Transverse colon (tissue), 4 donors: ENCODE measurements at regions not wholly inside any gene's neighbourhood (a gene's known extent, or its start where the extent isn't known, plus 50 kb on each side); places are given as distances from the start of the nearest gene placed in this dataset.
"Not testable (repeated sequence)": the region's sequence is repeated elsewhere in the genome, so short reads cannot be mapped to it uniquely, and the experiment has no call there.

ENCODE experiments used
- DNase-seq: peaks from one replicate; pipeline ENCODE4 v3.0.0-alpha.2; 2019
- H3K27ac ChIP-seq, 4 donors: fragments of 200-600 bp; sonication (generic); 2 replicates each; pipeline ENCODE4 v1.5.1; 2016 to 2018; ENCODE audit warnings: inconsistent platforms in 4 of 4
- H3K27me3 ChIP-seq: fragments of 200-600 bp; sonication (generic); 2 replicates; pipeline ENCODE4 v1.5.1; 2017; ENCODE audit warnings: inconsistent platforms
- H3K36me3 ChIP-seq, 4 donors: fragments of 200-600 bp; sonication (generic); 2 replicates each; pipeline ENCODE4 v1.5.1; 2017 to 2019; ENCODE audit warnings: inconsistent platforms in 4 of 4
- H3K4me1 ChIP-seq, 4 donors: fragments of 200-600 bp; sonication (generic); 2 replicates each; pipeline ENCODE4 v1.5.1; 2017 to 2020; ENCODE audit warnings: inconsistent platforms in 4 of 4
- H3K4me3 ChIP-seq, 4 donors: fragments of 200-600 bp; sonication (generic); 1 replicate in 1 of 4; 2 replicates in 3 of 4; pipeline versions ENCODE4 v1.5.1 to v1.6.1; 2017 to 2019; ENCODE audit warnings: inconsistent platforms in 4 of 4
- H3K9me3 ChIP-seq, 2 donors: fragments of 200-600 bp; sonication (generic); 2 replicates each; pipeline ENCODE4 v1.5.1; 2017 to 2019; ENCODE audit warnings: inconsistent platforms in 2 of 2
- CTCF ChIP-seq, 5 experiments: fragments of 200-600 bp in 3 of 5; fragments of 450-650 bp in 2 of 5; sonication (generic) in 3 of 5; IDR thresholded peaks; 1 replicate in 2 of 5; 2 replicates in 3 of 5; pipeline ENCODE4 v1.5.1; 2016 to 2017; ENCODE audit warnings: antibody characterized with exemption in 5 of 5, inconsistent platforms in 3 of 5, mild to moderate bottlenecking in 2 of 5, moderate library complexity in 1 of 5
- EP300 ChIP-seq: sonication (generic); formaldehyde crosslinking; IDR thresholded peaks from one replicate; pipeline ENCODE4 v1.6.1; 2017; ENCODE audit warnings: antibody characterized with exemption, low read depth
- POLR2A ChIP-seq: fragments of 450-650 bp; IDR thresholded peaks from one replicate; pipeline ENCODE4 v1.6.1; 2016; ENCODE audit warnings: antibody characterized with exemption, mild to moderate bottlenecking, moderate library complexity
- POLR2AphosphoS5 ChIP-seq, 3 donors: sonication (generic); formaldehyde crosslinking; IDR thresholded peaks; one replicate each; pipeline ENCODE4 v1.6.1; 2016; ENCODE audit warnings: antibody characterized with exemption in 3 of 3
- WGBS, 2 donors: methylation state at CpG; one replicate each; pipeline ENCODE4 v1.1.5; 2018; ENCODE audit warnings: low coverage in 1 of 2; 5-methylcytosine and 5-hydroxymethylcytosine counted together
- in situ Hi-C, 4 donors: fragments of 200-750 bp; cut with MboI; loops; one replicate each; pipeline versions ENCODE4 v1.15.0 to v1.15.1; 2017; ENCODE audit warnings: low sequenced_read_pairs in 3 of 4, low pct_ligation_motif_present in 1 of 4, low pct_unique_long_range_greater_than_20kb in 1 of 4
- intact Hi-C: fragments of 100-400 bp; cut with DNase I; formaldehyde crosslinking; loops from one replicate; pipeline ENCODE4 v1.15.1; 2023; ENCODE audit warnings: low total_unique reads

- no peak for DNase-seq
- no peak overlapping the region for H3K4me3 ChIP-seq
- H3K36me3 ChIP-seq: no peaks in the 10 kb centered on the region
- in situ Hi-C loops (no loop called here), intact Hi-C loops (no loop called here)
- peak overlapping the region in 3 of 4 donors; percentile 26 to 49 (median 47) for H3K27ac ChIP-seq
- H3K27me3 ChIP-seq: no peaks in the 10 kb centered on the region
- no peaks in the 10 kb centered on the region for H3K9me3 ChIP-seq
- peaks cover 3 to 15% (median 8%) of the 10 kb centered on the region in 4 donors for H3K4me1 ChIP-seq
- TF ChIP-seq POLR2A (no peak), CTCF (IDR thresholded peaks at IDR 0.05) (no peak), EP300 (no peak), POLR2AphosphoS5 (IDR thresholded peaks at IDR 0.05) (no peak)
- WGBS, 2 donors: 68 to 94% methylated on average over 3 to 7 of the region's 7 CpGs
Observed at GRCh38 chr1:94757931-94758330, 62.2 kb upstream of the SLC44A3 start.

GRCh38 chr1:94755675-94756074 is 64.5 kb upstream of the SLC44A3 start:
- H3K27me3 ChIP-seq: no peaks in the 10 kb centered on the region
- peak overlapping the region in 3 of 4 donors; percentile 1 to 30 (median 16) for H3K27ac ChIP-seq
- intact Hi-C loops: no loop called here
- WGBS, 2 donors: 59% methylated on average over 7 of the region's 7 CpGs; no CpG with 5 or more reads in 1 of the 2 donors
- no peak for DNase-seq
- no peaks in the 10 kb centered on the region for H3K9me3 ChIP-seq
- in situ Hi-C loops: no loop called here
- H3K4me3 ChIP-seq: no peak overlapping the region
- peaks cover 3 to 16% (median 8%) of the 10 kb centered on the region in 4 donors for H3K4me1 ChIP-seq
- no peaks in the 10 kb centered on the region for H3K36me3 ChIP-seq
- TF ChIP-seq CTCF (IDR thresholded peaks at IDR 0.05) (no peak), EP300 (no peak), POLR2A (no peak), POLR2AphosphoS5 (IDR thresholded peaks at IDR 0.05) (no peak)

GRCh38 chr1:94755016-94755415 is 65.1 kb upstream of the SLC44A3 start:
- 60 to 82% methylated on average over 3 of the region's 3 CpGs for WGBS, 2 donors
- H3K4me3 ChIP-seq, H3K36me3 ChIP-seq, DNase-seq, H3K9me3 ChIP-seq, H3K27me3 ChIP-seq, intact Hi-C loops, in situ Hi-C loops: not testable (repeated sequence)
- Histone ChIP-seq H3K27ac (peak overlapping the region in 3 of 4 donors; percentile 15 to 21 (median 16)), H3K4me1 (peaks cover 3 to 16% (median 8%) of the 10 kb centered on the region in 4 donors)

- in situ Hi-C loops: no loop called here
- TF ChIP-seq EP300 (no peak), POLR2A (no peak), CTCF (IDR thresholded peaks at IDR 0.05) (no peak), POLR2AphosphoS5 (IDR thresholded peaks at IDR 0.05) (no peak)
- Histone ChIP-seq H3K4me1 (peaks cover 3 to 16% (median 8%) of the 10 kb centered on the region in 4 donors), H3K4me3 (no peak overlapping the region), H3K9me3 (peaks cover 0 to under 1% of the 10 kb centered on the region in 2 donors), H3K27me3 (no peaks in the 10 kb centered on the region), H3K36me3 (no peaks in the 10 kb centered on the region), H3K27ac (peak overlapping the region in 3 of 4 donors; percentile 16 to 32 (median 21))
- WGBS, 2 donors: 75 to 84% methylated on average over 4 of the region's 4 CpGs
- no peak for DNase-seq
- intact Hi-C loops: no loop called here
Observed at GRCh38 chr1:94754570-94754969, 65.6 kb upstream of the SLC44A3 start.

- Histone ChIP-seq H3K36me3 (no peaks in the 10 kb centered on the region), H3K27ac (peak overlapping the region; percentile 2 to 36 (median 34)), H3K4me3 (no peak overlapping the region), H3K4me1 (peaks cover 3 to 16% (median 8%) of the 10 kb centered on the region in 4 donors), H3K9me3 (peaks cover 0 to 3% of the 10 kb centered on the region in 2 donors), H3K27me3 (no peaks in the 10 kb centered on the region)
- no peak for DNase-seq
- 64 to 65% methylated on average over 2 of the region's 2 CpGs for WGBS, 2 donors
- TF ChIP-seq EP300 (no peak), CTCF (IDR thresholded peaks at IDR 0.05) (no peak), POLR2A (no peak), POLR2AphosphoS5 (IDR thresholded peaks at IDR 0.05) (no peak)
- intact Hi-C loops: no loop called here
- in situ Hi-C loops: no loop called here
Observed at GRCh38 chr1:94754095-94754494, 66.1 kb upstream of the SLC44A3 start.
